ENCODE measurements at regions not wholly inside any gene's neighbourhood (a gene's known extent, or its start where the extent isn't known, plus 50 kb on each side); places are given as distances from the start of the nearest gene placed in this dataset.

DNA sequence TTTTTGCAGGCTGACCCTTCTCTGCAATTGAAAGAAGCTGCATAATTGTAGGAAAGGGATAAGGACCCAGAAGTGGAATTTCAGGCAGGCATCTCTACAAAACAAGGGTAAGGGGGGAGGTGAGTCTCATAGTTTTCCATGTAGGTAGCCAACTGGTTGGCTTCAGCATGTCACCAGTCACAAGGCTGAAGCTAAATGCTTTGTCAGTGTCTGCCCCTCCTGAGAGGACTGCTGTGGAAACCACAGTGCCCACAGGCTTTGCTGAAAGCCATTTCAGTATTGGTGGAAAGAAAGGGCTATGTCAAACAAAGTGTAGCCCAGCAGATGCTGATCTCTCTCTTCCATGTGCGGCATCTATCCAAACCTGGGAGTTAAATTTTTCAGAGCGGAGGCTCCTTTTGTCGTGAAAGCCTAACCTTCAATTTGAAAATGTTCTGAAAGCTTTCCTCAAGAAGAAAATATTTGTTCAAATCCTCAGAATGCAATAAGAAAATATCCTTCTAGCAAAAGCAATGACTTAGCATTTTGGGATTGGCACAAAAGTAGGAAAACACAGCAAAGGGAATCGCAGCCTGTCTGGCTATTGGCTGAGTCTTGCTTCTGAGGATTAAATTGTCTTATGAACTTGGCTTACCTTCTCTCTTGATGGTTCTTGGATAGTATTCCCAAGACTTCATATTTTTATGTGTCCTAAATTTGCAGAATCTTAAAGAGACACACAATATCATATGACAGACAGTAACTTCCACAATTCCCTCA is 591.7 kb downstream of the PLPP3 start:
- no peak overlapping the region for H2AFZ ChIP-seq (ENCODE audit: low read length)
- H3K4me2 ChIP-seq (ENCODE audit: low read depth, low read length) = no peak overlapping the region
- H3K27me3 ChIP-seq (ENCODE audit: control insufficient read depth in 1 of 2, insufficient read depth in 2 of 2, low read length in 2 of 2) = no peaks in the 10 kb centered on the region; a peak in 3 of 5 replicates
- intact Hi-C loops (cut with micrococcal nuclease; ENCODE audit: unreplicated experiment) (no loop called here), in situ Hi-C loops (cut with HindIII; ENCODE audit: extremely low pct_ligation_motif_present, low pct_unique_long_range_greater_than_20kb) (no loop called here)
- no peaks in the 10 kb centered on the region for H3K9me3 ChIP-seq (ENCODE audit: low read length)
- no peaks in the 10 kb centered on the region for H3K79me2 ChIP-seq (ENCODE audit: insufficient read depth, low read length)
- H3K4me1 ChIP-seq (ENCODE audit: insufficient read depth, low read length) = no peaks in the 10 kb centered on the region
- ChIA-PET POLR2A (no interaction called here), CTCF (ENCODE audit: low intra/inter-chr PET ratio, low total read pairs) (no interaction called here)
- ATAC-seq = no peak
- peak; percentile 29; the same call in 1 of the 2 replicates for TF ChIP-seq NFE2L2 (IDR thresholded peaks at IDR 0.05; ENCODE audit: low read length)
- TF ChIP-seq SNAPC2 (CRISPR knock-in tag; IDR thresholded peaks at IDR 0.05) = no peak
- no peak overlapping the region for H3K27ac ChIP-seq (ENCODE audit: extremely low read length, insufficient read depth, low read length)
- no peaks in the 10 kb centered on the region for H3K36me3 ChIP-seq (replicated peaks in 1 of 2; ENCODE audit: control insufficient read depth in 1 of 2, insufficient read depth in 2 of 2, low read length in 2 of 2)
- H4K20me1 ChIP-seq (ENCODE audit: insufficient read depth, low read length) = no peaks in the 10 kb centered on the region
- 40% methylated on average over 4 of the region's 4 CpGs for WGBS (ENCODE audit: low lambda C conversion rate)
- no peak overlapping the region for H3K4me3 ChIP-seq (replicated peaks in 1 of 3; ENCODE audit: insufficient read depth in 1 of 3, low read depth in 2 of 3, low read length in 3 of 3)
- BruUV-seq (replicated peaks) = no TSS peak
- DNase-seq (ENCODE audit: low spot score) = no peak
- no peak for FAIRE-seq
- H3K9ac ChIP-seq (ENCODE audit: insufficient read depth, low read depth, low read length) = no peak overlapping the region

DNA sequence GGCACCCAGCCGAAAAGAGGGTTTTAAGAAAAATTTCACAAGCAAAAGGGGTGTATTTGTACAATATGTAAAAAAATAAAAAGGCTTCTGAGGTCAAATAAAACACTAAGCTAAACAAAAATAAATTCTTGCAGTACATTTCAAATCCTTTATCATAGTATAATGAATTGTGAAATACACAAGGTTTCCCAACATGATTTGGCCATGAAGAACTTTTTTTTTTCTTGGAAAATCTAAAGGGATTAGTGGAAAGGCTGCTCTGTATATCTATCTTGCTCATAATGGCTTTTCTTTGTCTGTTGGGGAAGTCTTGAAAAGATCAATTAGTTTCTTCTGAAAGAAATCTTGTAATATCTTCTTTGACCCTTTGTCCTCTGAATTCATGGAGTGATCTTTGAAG is 593.4 kb downstream of the PLPP3 start:
- BruUV-seq (replicated peaks) = no TSS peak
- Histone ChIP-seq H3K79me2 (ENCODE audit: insufficient read depth, low read length) (no peaks in the 10 kb centered on the region), H4K20me1 (ENCODE audit: insufficient read depth, low read length) (no peaks in the 10 kb centered on the region), H3K9me3 (ENCODE audit: low read length) (no peaks in the 10 kb centered on the region), H2AFZ (ENCODE audit: low read length) (no peak overlapping the region), H3K4me2 (ENCODE audit: low read depth, low read length) (no peak overlapping the region), H3K4me1 (ENCODE audit: insufficient read depth, low read length) (no peaks in the 10 kb centered on the region), H3K9ac (ENCODE audit: insufficient read depth, low read depth, low read length) (no peak overlapping the region), H3K27me3 (ENCODE audit: control insufficient read depth in 1 of 2, insufficient read depth in 2 of 2, low read length in 2 of 2) (no peaks in the 10 kb centered on the region; a peak in 3 of 5 replicates), H3K4me3 (replicated peaks in 1 of 3; ENCODE audit: insufficient read depth in 1 of 3, low read depth in 2 of 3, low read length in 3 of 3) (no peak overlapping the region), H3K27ac (ENCODE audit: extremely low read length, insufficient read depth, low read length) (no peak overlapping the region), H3K36me3 (replicated peaks in 1 of 2; ENCODE audit: control insufficient read depth in 1 of 2, insufficient read depth in 2 of 2, low read length in 2 of 2) (no peaks in the 10 kb centered on the region)
- intact Hi-C loops (cut with micrococcal nuclease; ENCODE audit: unreplicated experiment) = no loop called here
- FAIRE-seq = no peak
- in situ Hi-C loops (cut with HindIII; ENCODE audit: extremely low pct_ligation_motif_present, low pct_unique_long_range_greater_than_20kb) = no loop called here
- POLR2A ChIA-PET = no interaction called here
- CTCF ChIA-PET (ENCODE audit: low intra/inter-chr PET ratio, low total read pairs) = no interaction called here
- whole genome bisulfite sequencing (ENCODE audit: low lambda C conversion rate) = 0% methylated on average over 1 of the region's 1 CpG
- no peak for DNase-seq (ENCODE audit: low spot score)
- ATAC-seq = no peak
- TF ChIP-seq ZKSCAN8 (CRISPR knock-in tag; IDR thresholded peaks at IDR 0.05; ENCODE audit: borderline replicate concordance) (no peak), HOXD1 (CRISPR knock-in tag; IDR thresholded peaks at IDR 0.05) (no peak), SUZ12 (IDR thresholded peaks at IDR 0.05; ENCODE audit: low read depth, low read length) (no peak), ZNF660 (CRISPR knock-in tag; IDR thresholded peaks at IDR 0.05; ENCODE audit: borderline replicate concordance, low read depth) (no peak), ZEB1 (IDR thresholded peaks at IDR 0.05; ENCODE audit: insufficient replicate concordance, low read depth) (no peak)
- TF ChIP-seq, protein P1, sequence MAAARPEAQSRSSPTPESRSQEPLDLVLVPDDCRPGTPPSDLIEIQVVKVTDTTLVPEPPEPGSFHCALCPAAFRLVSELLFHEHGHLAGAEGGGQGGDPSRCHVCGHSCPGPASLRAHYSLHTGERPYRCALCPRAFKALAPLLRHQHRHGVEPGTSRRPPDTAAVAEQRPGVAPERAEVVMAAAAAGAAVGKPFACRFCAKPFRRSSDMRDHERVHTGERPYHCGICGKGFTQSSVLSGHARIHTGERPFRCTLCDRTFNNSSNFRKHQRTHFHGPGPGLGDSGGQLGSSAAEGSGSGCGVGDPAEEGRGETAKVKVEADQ (CRISPR knock-in tag; IDR thresholded peaks at IDR 0.05; ENCODE audit: borderline replicate concordance) = no peak
- TF ChIP-seq, protein P2, sequence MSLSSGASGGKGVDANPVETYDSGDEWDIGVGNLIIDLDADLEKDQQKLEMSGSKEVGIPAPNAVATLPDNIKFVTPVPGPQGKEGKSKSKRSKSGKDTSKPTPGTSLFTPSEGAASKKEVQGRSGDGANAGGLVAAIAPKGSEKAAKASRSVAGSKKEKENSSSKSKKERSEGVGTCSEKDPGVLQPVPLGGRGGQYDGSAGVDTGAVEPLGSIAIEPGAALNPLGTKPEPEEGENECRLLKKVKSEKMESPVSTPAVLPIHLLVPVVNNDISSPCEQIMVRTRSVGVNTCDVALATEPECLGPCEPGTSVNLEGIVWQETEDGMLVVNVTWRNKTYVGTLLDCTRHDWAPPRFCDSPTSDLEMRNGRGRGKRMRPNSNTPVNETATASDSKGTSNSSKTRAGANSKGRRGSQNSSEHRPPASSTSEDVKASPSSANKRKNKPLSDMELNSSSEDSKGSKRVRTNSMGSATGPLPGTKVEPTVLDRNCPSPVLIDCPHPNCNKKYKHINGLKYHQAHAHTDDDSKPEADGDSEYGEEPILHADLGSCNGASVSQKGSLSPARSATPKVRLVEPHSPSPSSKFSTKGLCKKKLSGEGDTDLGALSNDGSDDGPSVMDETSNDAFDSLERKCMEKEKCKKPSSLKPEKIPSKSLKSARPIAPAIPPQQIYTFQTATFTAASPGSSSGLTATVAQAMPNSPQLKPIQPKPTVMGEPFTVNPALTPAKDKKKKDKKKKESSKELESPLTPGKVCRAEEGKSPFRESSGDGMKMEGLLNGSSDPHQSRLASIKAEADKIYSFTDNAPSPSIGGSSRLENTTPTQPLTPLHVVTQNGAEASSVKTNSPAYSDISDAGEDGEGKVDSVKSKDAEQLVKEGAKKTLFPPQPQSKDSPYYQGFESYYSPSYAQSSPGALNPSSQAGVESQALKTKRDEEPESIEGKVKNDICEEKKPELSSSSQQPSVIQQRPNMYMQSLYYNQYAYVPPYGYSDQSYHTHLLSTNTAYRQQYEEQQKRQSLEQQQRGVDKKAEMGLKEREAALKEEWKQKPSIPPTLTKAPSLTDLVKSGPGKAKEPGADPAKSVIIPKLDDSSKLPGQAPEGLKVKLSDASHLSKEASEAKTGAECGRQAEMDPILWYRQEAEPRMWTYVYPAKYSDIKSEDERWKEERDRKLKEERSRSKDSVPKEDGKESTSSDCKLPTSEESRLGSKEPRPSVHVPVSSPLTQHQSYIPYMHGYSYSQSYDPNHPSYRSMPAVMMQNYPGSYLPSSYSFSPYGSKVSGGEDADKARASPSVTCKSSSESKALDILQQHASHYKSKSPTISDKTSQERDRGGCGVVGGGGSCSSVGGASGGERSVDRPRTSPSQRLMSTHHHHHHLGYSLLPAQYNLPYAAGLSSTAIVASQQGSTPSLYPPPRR (CRISPR knock-in tag; IDR thresholded peaks at IDR 0.05; ENCODE audit: borderline replicate concordance) = no peak
- TF ChIP-seq, protein P3, sequence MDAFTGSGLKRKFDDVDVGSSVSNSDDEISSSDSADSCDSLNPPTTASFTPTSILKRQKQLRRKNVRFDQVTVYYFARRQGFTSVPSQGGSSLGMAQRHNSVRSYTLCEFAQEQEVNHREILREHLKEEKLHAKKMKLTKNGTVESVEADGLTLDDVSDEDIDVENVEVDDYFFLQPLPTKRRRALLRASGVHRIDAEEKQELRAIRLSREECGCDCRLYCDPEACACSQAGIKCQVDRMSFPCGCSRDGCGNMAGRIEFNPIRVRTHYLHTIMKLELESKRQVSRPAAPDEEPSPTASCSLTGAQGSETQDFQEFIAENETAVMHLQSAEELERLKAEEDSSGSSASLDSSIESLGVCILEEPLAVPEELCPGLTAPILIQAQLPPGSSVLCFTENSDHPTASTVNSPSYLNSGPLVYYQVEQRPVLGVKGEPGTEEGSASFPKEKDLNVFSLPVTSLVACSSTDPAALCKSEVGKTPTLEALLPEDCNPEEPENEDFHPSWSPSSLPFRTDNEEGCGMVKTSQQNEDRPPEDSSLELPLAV (CRISPR knock-in tag; conservative IDR thresholded peaks at IDR 0.05; ENCODE audit: low read depth) = no peak
